Frontal cortex (tissue), 3 donors: ENCODE measurements at regions not wholly inside any gene's neighbourhood (a gene's known extent, or its start where the extent isn't known, plus 50 kb on each side); places are given as distances from the start of the nearest gene placed in this dataset.
"Not testable (repeated sequence)": the region's sequence is repeated elsewhere in the genome, so short reads cannot be mapped to it uniquely, and the experiment has no call there.

ENCODE experiments used
- DNase-seq, 2 donors: peaks; one replicate each; pipeline ENCODE4 v3.0.0; 2012; ENCODE audit warnings: low spot score in 2 of 2
- FAIRE-seq: peaks from 2 replicates; lab custom pipeline; 2012; peaks lifted over from hg19 to GRCh38; lab: Jason Lieb, UNC
- donor health status: control.
- donor health status: control.
- donor health status: control.

GRCh38 chr10:64332551-64332950 lies 811.4 kb downstream of the REEP3 start:
- DNase-seq (no peak), FAIRE-seq (no peak)

- no peak for FAIRE-seq
- DNase-seq = no peak
These were observed 812.9 kb downstream of the REEP3 start for GRCh38 chr10:64334084-64334483.

- no peak for DNase-seq
- FAIRE-seq = no peak
These were observed 823.0 kb downstream of the REEP3 start for GRCh38 chr10:64344211-64344610.

GRCh38 chr10:64345856-64346255 lies 824.7 kb downstream of the REEP3 start:
- FAIRE-seq = no peak
- DNase-seq = no peak

GRCh38 chr10:64346389-64346788 lies 825.2 kb downstream of the REEP3 start:
- FAIRE-seq (no peak), DNase-seq (no peak)

- no peak for FAIRE-seq
- no peak for DNase-seq
These were observed 829.5 kb downstream of the REEP3 start for GRCh38 chr10:64350665-64351064.

GRCh38 chr10:64358907-64359306 lies 837.7 kb downstream of the REEP3 start:
- no peak for FAIRE-seq

GRCh38 chr10:64360240-64360639 lies 839.0 kb downstream of the REEP3 start:
- not testable (repeated sequence) for FAIRE-seq

More at GRCh38 chr10:64358907-64359306, 837.7 kb downstream of the REEP3 start:
- no peak for DNase-seq

GRCh38 chr10:64363687-64364086 lies 842.5 kb downstream of the REEP3 start:
- no peak for FAIRE-seq
- no peak for DNase-seq

More at GRCh38 chr10:64360240-64360639, 839.0 kb downstream of the REEP3 start:
- not testable (repeated sequence) for DNase-seq

- DNase-seq (no peak), FAIRE-seq (no peak)
These were observed 844.5 kb downstream of the REEP3 start for GRCh38 chr10:64365663-64366062.

GRCh38 chr10:64368298-64368697 lies 847.1 kb downstream of the REEP3 start:
- DNase-seq (no peak), FAIRE-seq (no peak)

GRCh38 chr10:64369885-64370773 lies 848.9 kb downstream of the REEP3 start:
- FAIRE-seq = no peak
- no peak for DNase-seq

- no peak for DNase-seq
- FAIRE-seq = no peak
These were observed 853.1 kb downstream of the REEP3 start for GRCh38 chr10:64374346-64374745.

GRCh38 chr10:64376167-64376566 lies 855.0 kb downstream of the REEP3 start:
- no peak for FAIRE-seq

GRCh38 chr10:64379898-64380297 lies 858.7 kb downstream of the REEP3 start:
- FAIRE-seq = no peak

More at GRCh38 chr10:64376167-64376566, 855.0 kb downstream of the REEP3 start:
- DNase-seq = no peak

GRCh38 chr10:64385355-64385754 lies 864.2 kb downstream of the REEP3 start:
- DNase-seq (no peak), FAIRE-seq (no peak)

More at GRCh38 chr10:64379898-64380297, 858.7 kb downstream of the REEP3 start:
- DNase-seq = no peak

GRCh38 chr10:64394744-64395143 lies 873.5 kb downstream of the REEP3 start:
- FAIRE-seq (no peak), DNase-seq (no peak)

- DNase-seq (no peak), FAIRE-seq (no peak)
These were observed 875.0 kb downstream of the REEP3 start for GRCh38 chr10:64396105-64396708.

- FAIRE-seq = no peak
- DNase-seq = no peak
These were observed 875.9 kb downstream of the REEP3 start for GRCh38 chr10:64397125-64397524.

- FAIRE-seq (no peak), DNase-seq (no peak)
These were observed 887.4 kb downstream of the REEP3 start for GRCh38 chr10:64408391-64409183.
